ENCODE measurements at regions not wholly inside any gene's neighbourhood (a gene's known extent, or its start where the extent isn't known, plus 50 kb on each side); places are given as distances from the start of the nearest gene placed in this dataset.
"Not testable (repeated sequence)": the region's sequence is repeated elsewhere in the genome, so short reads cannot be mapped to it uniquely, and the experiment has no call there.

GRCh38 chr14:97077687-97078086 lies 280.5 kb downstream of the VRK1 start:
- no peak for DNase-seq

- DNase-seq, result no peak
Measured at GRCh38 chr14:97080991-97081390, 283.8 kb downstream of the VRK1 start.

- no peak for DNase-seq
Measured at GRCh38 chr14:97095269-97095668, 298.1 kb downstream of the VRK1 start.

DNA sequence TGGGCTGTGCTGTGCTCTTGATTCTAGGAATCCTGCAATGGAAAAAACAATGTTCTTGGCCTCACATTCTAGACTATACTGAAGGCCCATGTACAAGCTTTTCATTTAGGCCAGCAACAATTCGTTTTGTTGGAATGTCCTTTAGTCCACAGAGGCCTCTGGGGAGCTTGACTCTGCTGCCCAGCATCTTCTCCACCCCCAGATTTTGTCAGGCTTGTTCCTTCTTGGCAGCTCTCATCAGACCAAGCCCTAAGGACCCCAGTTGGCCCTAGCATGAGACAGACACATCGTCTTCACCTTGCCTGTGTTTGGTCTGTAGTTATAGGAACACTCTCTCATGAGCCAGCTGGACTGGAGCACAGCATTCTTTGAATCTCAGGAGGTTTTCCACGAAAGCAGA lies 300.1 kb downstream of the VRK1 start:
- no peak for DNase-seq

DNA sequence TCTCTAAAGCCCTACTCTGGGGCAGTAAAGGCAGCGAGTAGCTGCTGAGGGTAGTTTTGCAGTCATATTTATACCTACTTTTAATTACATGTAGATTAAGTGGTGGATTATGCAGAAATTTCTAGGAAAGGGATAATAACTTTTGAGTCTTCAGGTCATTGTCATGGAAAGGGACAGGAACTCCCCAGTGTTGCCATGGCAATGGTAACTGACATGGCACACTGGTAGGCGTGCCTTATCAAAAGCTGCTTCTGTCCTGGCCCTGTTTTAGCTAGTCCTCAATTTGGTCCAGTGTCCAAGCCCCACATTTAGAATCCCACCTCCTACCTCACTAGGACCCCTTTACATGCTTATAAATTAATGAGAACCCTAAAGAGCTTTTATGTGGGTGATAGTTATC lies 303.1 kb downstream of the VRK1 start:
- DNase-seq, result no peak

DNA sequence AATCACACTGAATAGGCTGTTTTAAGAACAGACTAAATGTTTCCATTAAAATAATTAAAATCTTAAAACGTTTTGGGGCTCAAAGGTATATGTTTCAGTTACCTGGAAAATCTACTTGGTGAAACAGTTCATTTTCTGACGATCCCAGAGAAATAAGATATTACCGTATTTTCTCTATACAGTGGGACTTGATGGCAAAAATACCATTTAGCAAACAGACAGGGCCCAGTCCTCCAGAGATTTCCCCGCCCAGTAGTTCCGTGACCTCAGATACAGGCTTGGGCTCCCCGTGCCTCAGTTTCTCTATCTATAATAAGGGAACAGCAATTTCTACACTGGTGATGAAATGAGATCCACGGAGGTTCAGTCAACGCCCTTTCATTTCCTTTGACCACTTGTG lies 304.4 kb downstream of the VRK1 start:
- DNase-seq, result no peak

DNA sequence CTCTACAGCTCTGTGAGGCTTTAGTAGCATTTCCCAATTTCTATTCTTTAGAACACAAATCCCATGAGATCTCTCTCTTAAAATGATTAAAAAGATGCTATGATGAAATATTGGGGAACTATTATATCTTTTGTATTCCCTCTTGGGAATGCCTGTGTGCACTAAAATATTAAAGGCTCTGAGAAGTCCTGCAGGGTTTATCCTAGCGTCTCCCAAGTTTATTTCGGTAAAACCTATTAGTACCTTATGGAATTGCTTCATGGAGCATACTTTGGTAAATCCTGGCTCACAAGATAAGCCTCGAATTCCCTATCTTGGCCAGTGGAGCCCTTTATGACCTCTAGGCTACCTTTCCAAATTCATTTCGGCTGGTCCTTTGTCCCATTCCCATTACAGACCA lies 306.8 kb downstream of the VRK1 start:
- DNase-seq, result no peak

DNA sequence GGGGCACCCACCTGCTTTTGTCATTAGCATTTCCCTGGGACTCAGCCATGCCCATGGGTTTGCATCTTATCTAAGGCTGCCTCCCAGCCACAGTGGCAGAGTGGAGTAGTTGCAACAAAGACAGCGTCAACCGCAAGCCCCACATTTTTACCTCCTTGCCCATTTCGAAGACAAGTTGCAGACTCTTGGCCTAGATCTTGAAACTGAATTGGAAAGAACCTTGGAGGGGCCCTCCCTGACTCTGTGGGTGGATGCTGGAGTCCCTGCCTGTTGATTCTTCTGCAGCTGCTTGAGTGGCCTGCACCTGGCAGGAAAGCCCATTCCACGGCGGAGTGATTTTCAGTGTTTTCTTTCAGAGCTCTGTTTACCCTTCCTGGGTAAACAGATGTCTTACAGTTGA lies 309.0 kb downstream of the VRK1 start:
- DNase-seq, result no peak

- DNase-seq, result no peak
Measured at GRCh38 chr14:97106609-97107008, 309.4 kb downstream of the VRK1 start.

DNA sequence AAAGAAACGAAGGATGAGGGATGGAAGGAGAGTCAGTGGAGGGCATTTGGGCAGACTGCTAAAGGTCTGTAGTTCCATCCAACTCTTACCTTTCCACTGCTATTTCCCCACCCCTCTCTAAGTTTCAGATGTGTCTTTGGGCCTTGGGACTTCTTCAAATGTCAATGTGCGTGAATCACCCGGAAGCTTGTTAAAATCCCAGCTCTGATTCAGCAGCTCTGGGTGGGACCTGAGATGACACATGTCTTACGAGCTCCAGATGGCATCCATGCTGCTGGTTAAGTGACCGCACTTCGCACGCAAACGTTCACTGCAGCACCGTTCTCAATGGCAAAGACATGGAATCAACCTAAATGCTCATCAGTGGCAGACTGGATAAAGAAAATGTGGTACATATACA lies 309.9 kb downstream of the VRK1 start:
- no peak for DNase-seq

GRCh38 chr14:97107760-97108159 lies 310.6 kb downstream of the VRK1 start:
- no peak for DNase-seq

DNA sequence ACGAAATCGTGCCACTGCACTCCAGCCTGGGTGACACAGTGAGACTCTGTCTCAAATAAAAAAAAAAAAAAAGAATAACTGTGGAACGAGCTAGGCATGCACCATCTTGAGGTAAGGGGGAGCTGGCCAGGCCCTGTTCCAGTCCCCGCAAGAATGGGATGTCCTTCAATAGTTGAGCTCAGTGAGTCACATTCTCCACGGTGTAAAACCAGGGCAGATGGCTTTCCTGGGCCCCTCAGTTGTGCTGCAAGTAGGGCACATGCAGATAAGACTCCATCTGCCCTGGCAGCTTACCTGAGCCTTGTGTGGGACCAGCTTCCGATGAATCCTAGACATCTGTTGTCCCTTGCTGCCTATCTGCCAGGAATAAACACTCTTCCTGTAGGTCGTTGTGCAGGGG lies 312.1 kb downstream of the VRK1 start:
- DNase-seq, result no peak

DNA sequence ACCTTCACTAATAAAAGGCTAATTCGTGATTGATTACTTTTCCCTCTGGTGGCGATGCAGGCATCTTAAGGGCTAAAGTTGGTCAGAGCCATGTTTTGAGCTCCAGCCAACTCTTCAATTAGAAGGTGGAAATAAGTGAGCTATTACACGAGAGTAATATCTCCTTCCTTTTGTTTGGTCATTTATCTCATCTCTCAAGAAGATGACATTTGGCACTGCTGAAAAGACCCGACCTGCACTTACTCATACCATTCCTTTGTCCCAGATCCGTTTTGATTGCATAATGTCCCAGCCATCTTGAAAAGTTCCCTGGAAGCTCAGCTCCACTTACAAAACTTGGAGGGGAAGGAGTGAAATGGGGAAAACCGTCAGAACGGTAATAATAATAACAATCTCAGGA lies 316.2 kb downstream of the VRK1 start:
- no peak for DNase-seq

GRCh38 chr14:97116546-97116945 lies 319.4 kb downstream of the VRK1 start:
- no peak for DNase-seq

- no peak for DNase-seq
Measured at GRCh38 chr14:97117693-97118092, 320.5 kb downstream of the VRK1 start.

- DNase-seq, result no peak
Measured at GRCh38 chr14:97120204-97120603, 323.0 kb downstream of the VRK1 start.

- no peak for DNase-seq
Measured at GRCh38 chr14:97120611-97121031, 323.4 kb downstream of the VRK1 start.

DNA sequence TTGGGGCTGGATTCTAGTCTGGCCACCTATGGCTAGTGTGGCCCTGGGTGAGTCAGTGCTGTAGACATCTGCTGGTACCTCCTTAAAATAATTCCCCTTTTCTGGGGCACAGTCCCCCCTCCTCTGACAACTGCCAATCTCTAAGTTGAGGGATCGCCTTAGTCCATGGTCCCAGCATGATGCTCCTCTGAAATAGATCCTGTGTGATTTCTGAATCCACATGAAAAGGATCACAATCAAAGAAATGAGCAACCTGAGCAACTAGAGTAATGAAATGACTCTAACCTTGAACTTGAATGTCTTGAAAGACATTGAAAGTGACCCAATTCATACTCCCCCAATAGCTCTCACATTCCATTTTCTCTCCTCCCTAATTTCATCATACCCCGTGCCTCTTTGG lies 332.5 kb downstream of the VRK1 start:
- no peak for DNase-seq

- not testable (repeated sequence) for DNase-seq
Measured at GRCh38 chr14:97135847-97136246, 338.7 kb downstream of the VRK1 start.

GRCh38 chr14:97137705-97138104 lies 340.5 kb downstream of the VRK1 start:
- DNase-seq, result no peak

GRCh38 chr14:97138801-97139200 lies 341.6 kb downstream of the VRK1 start:
- DNase-seq, result no peak

DNA sequence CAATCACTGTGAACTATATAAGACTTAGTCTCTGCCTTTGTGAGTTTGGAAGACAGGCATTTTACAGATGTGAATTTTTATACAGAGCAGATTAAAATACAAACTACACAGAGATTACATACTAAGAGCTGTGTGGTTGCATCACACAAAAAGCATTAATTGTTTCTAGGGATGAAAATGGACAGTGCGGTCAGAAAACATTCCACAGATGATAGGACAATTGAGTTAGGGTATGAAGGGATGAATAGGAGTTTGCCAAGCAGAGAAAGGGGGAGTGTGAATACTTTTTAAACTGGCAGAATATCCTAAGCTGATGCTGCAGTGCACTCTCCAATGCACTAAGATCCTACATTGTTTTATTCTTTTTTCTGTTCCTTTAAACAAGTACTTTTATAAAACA lies 345.8 kb downstream of the VRK1 start:
- DNase-seq, result no peak

DNA sequence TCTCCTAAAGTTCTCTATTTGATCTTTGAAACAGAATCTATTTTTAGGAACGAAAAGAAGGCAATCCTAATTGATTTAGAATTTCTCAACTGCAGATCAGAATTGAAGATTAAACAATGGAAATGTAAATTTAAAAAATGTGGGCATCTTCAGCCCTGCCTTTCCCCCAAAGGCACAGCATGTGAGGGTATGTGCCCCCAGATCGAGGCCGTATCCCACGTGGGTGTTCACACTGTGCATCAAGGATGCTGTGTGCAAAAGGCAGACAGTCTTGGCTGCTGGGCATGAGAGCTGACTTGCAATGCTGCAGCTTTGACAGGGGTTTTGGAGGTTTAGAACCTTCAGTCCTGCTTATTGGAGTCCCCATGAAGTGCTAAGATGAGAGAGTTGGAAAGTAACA lies 346.3 kb downstream of the VRK1 start:
- DNase-seq, result no peak

- not testable (repeated sequence) for DNase-seq
Measured at GRCh38 chr14:97148021-97148420, 350.8 kb downstream of the VRK1 start.

DNA sequence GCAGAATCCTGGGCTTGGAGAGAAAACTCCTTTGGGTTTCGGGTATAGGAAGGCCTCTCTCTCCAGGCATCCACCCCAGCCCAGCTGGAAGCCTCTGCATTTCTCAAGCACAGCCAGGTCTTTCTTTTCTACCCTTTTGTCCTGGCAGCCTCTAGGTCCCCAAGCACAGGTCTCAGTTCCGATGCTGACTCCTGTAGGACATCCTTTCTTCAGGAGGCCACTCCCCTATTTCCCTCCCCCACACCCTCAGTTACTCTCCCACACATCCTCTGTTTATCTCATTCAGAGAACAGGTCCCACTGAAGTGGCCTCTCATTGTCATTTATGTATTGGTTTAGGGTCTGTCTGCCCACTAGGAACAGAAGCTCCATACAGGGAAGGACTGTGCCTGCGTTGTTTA lies 352.6 kb downstream of the VRK1 start:
- DNase-seq, result no peak

GRCh38 chr14:97153527-97153926 lies 356.3 kb downstream of the VRK1 start:
- no peak for DNase-seq
